ENCODE measurements at regions not wholly inside any gene's neighbourhood (a gene's known extent, or its start where the extent isn't known, plus 50 kb on each side); places are given as distances from the start of the nearest gene placed in this dataset.
"Not testable (repeated sequence)": the region's sequence is repeated elsewhere in the genome, so short reads cannot be mapped to it uniquely, and the experiment has no call there.

DNA sequence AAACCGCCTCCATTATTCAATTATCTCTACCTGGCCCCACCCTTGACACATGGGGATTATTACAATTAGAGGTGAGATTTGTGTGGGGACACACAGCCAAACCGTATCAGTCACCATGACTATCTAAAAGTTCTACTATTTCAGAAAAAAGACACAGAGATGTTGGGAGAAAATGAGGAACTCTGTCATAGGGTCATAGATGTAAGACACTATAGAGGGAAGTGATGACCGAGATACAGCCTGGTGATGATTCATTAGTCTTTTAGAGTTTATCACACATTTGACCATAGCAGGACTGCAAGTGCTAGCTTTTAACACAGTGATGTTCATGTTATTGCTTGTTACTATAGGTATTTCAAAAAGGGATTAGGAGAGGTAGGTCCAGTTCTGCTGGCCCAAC is 357.0 kb upstream of the AADAT start:
- H3K4me2 ChIP-seq (ENCODE audit: unreplicated experiment), result no peak overlapping the region
- H3K9ac ChIP-seq, result no peak overlapping the region
- H3K27me3 ChIP-seq (replicated peaks; ENCODE audit: insufficient read depth), result no peaks in the 10 kb centered on the region
- no peaks in the 10 kb centered on the region for H3K79me2 ChIP-seq (ENCODE audit: insufficient read depth)
- in situ Hi-C loops (cut with MboI), result no loop called here
- TF ChIP-seq EZH2phosphoT487 (IDR thresholded peaks at IDR 0.05; ENCODE audit: insufficient read depth, low read depth), result no peak
- TF ChIP-seq EZH2 (IDR thresholded peaks at IDR 0.05; ENCODE audit: insufficient read depth, poor library complexity, severe bottlenecking), result no peak
- 23 to 26% methylated on average over 3 of the region's 3 CpGs for WGBS, 2 experiments (ENCODE audit: low coverage in 1 of 2, low lambda C conversion rate in 2 of 2, missing lambda C conversion rate in 2 of 2)
- H3F3A ChIP-seq (ENCODE audit: insufficient read depth), result no peaks in the 10 kb centered on the region
- no peaks in the 10 kb centered on the region for H3K36me3 ChIP-seq (ENCODE audit: low read depth)
- H3K27ac ChIP-seq, result no peak overlapping the region
- no peak overlapping the region for H2AFZ ChIP-seq
- no peaks in the 10 kb centered on the region for H3K4me1 ChIP-seq (ENCODE audit: insufficient read depth)
- H3K9me3 ChIP-seq (ENCODE audit: low read depth), result no peaks in the 10 kb centered on the region
- H3K4me3 ChIP-seq, result no peak overlapping the region
- no peaks in the 10 kb centered on the region for H4K20me1 ChIP-seq (ENCODE audit: insufficient read depth)
- no peaks in the 10 kb centered on the region for H3K9me2 ChIP-seq (ENCODE audit: insufficient read depth)
- no peak for DNase-seq

- H3F3A ChIP-seq (ENCODE audit: insufficient read depth); H3K9me3 ChIP-seq (ENCODE audit: low read depth); H3K36me3 ChIP-seq (ENCODE audit: low read depth); H3K9ac ChIP-seq; H3K27me3 ChIP-seq (replicated peaks; ENCODE audit: insufficient read depth); H2AFZ ChIP-seq; H3K9me2 ChIP-seq (ENCODE audit: insufficient read depth); H4K20me1 ChIP-seq (ENCODE audit: insufficient read depth); H3K79me2 ChIP-seq (ENCODE audit: insufficient read depth); H3K4me2 ChIP-seq (ENCODE audit: unreplicated experiment); in situ Hi-C loops (cut with MboI); H3K4me1 ChIP-seq (ENCODE audit: insufficient read depth); H3K4me3 ChIP-seq; DNase-seq; H3K27ac ChIP-seq: not testable (repeated sequence)
- 14 to 16% methylated on average over 2 of the region's 2 CpGs for WGBS, 2 experiments (ENCODE audit: low coverage in 1 of 2, low lambda C conversion rate in 2 of 2, missing lambda C conversion rate in 2 of 2)
Observed at GRCh38 chr4:170441146-170441545, 351.4 kb upstream of the AADAT start.

- Histone ChIP-seq H4K20me1 (ENCODE audit: insufficient read depth) (no peaks in the 10 kb centered on the region), H3K9ac (no peak overlapping the region), H2AFZ (no peak overlapping the region), H3K36me3 (ENCODE audit: low read depth) (no peaks in the 10 kb centered on the region), H3F3A (ENCODE audit: insufficient read depth) (peaks cover 3% of the 10 kb centered on the region; the same call in 1 of the 2 replicates), H3K4me2 (ENCODE audit: unreplicated experiment) (no peak overlapping the region), H3K4me3 (no peak overlapping the region), H3K9me2 (ENCODE audit: insufficient read depth) (peaks cover 3% of the 10 kb centered on the region; the same call in 1 of the 2 replicates), H3K9me3 (ENCODE audit: low read depth) (no peaks in the 10 kb centered on the region), H3K27ac (no peak overlapping the region), H3K27me3 (replicated peaks; ENCODE audit: insufficient read depth) (no peaks in the 10 kb centered on the region), H3K79me2 (ENCODE audit: insufficient read depth) (no peaks in the 10 kb centered on the region), H3K4me1 (ENCODE audit: insufficient read depth) (no peaks in the 10 kb centered on the region)
- WGBS, 2 experiments (ENCODE audit: low coverage in 1 of 2, low lambda C conversion rate in 2 of 2, missing lambda C conversion rate in 2 of 2), result 41 to 60% methylated on average over 5 of the region's 5 CpGs
- TF ChIP-seq EZH2 (IDR thresholded peaks at IDR 0.05; ENCODE audit: insufficient read depth, poor library complexity, severe bottlenecking) (no peak), EZH2phosphoT487 (IDR thresholded peaks at IDR 0.05; ENCODE audit: insufficient read depth, low read depth) (no peak)
- in situ Hi-C loops (cut with MboI), result no loop called here
- DNase-seq, result no peak
Observed at GRCh38 chr4:170428929-170429328, 339.2 kb upstream of the AADAT start.

DNA sequence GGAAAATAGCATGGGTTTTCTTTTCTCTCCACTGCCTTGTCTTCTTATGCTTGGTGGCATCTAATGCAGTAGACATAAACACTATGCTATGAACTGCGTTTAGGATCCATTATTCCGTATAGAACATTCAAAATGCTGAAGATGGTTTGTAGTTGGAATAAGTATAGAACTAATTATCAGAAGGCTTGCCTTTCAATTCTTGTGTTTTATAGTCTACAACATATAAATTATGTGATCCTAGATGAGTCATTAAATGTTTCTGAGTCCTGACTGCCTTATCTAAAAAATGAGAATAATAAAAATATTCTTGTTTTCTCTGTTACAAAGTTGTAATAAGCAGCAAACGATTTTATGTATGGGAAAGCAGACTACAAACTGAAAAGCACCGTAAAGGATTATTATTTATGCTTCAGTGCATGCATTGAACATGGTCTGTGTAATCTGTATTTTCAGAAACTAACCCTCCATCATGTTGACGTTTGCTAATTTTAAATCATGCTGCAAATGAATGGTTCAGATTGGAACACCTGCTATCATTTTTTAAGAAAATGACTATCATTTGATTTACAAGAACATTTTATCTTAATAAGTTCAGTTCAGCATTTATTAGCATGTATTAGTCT is 335.9 kb upstream of the AADAT start:
- H3K4me1 ChIP-seq (ENCODE audit: insufficient read depth), result peaks cover 4% of the 10 kb centered on the region; the same call in 1 of the 2 replicates
- in situ Hi-C loops (cut with MboI), result no loop called here
- no peak overlapping the region for H3K4me3 ChIP-seq
- no peaks in the 10 kb centered on the region for H3K79me2 ChIP-seq (ENCODE audit: insufficient read depth)
- TF ChIP-seq EZH2phosphoT487 (IDR thresholded peaks at IDR 0.05; ENCODE audit: insufficient read depth, low read depth), result no peak
- TF ChIP-seq EZH2 (IDR thresholded peaks at IDR 0.05; ENCODE audit: insufficient read depth, poor library complexity, severe bottlenecking), result no peak
- peaks cover 3% of the 10 kb centered on the region; the same call in 1 of the 2 replicates for H3K9me2 ChIP-seq (ENCODE audit: insufficient read depth)
- H3K4me2 ChIP-seq (ENCODE audit: unreplicated experiment), result no peak overlapping the region
- 34 to 37% methylated on average over 5 of the region's 5 CpGs for WGBS, 2 experiments (ENCODE audit: low coverage in 1 of 2, low lambda C conversion rate in 2 of 2, missing lambda C conversion rate in 2 of 2)
- H3K27ac ChIP-seq, result no peak overlapping the region
- peaks cover 3% of the 10 kb centered on the region; the same call in 1 of the 2 replicates for H3F3A ChIP-seq (ENCODE audit: insufficient read depth)
- H3K36me3 ChIP-seq (ENCODE audit: low read depth), result no peaks in the 10 kb centered on the region
- H3K9me3 ChIP-seq (ENCODE audit: low read depth), result no peaks in the 10 kb centered on the region
- no peak for DNase-seq
- no peak overlapping the region for H3K9ac ChIP-seq
- H2AFZ ChIP-seq, result no peak overlapping the region
- no peaks in the 10 kb centered on the region for H3K27me3 ChIP-seq (replicated peaks; ENCODE audit: insufficient read depth)
- no peaks in the 10 kb centered on the region for H4K20me1 ChIP-seq (ENCODE audit: insufficient read depth)

- WGBS, 2 experiments (ENCODE audit: low coverage in 1 of 2, low lambda C conversion rate in 2 of 2, missing lambda C conversion rate in 2 of 2), result 11% methylated on average over 1 of the region's 1 CpG
- H3F3A ChIP-seq (ENCODE audit: insufficient read depth), result peaks cover 3% of the 10 kb centered on the region; the same call in 1 of the 2 replicates
- in situ Hi-C loops (cut with MboI), result no loop called here
Observed at GRCh38 chr4:170425040-170425439, 335.3 kb upstream of the AADAT start.

More at GRCh38 chr4:170425040-170425439, 335.3 kb upstream of the AADAT start:
- no peak overlapping the region for H3K9ac ChIP-seq
- no peak for DNase-seq
- no peak overlapping the region for H3K27ac ChIP-seq
- no peaks in the 10 kb centered on the region for H3K9me3 ChIP-seq (ENCODE audit: low read depth)
- no peak overlapping the region for H2AFZ ChIP-seq
- peaks cover 4% of the 10 kb centered on the region; the same call in 1 of the 2 replicates for H3K4me1 ChIP-seq (ENCODE audit: insufficient read depth)
- H4K20me1 ChIP-seq (ENCODE audit: insufficient read depth), result no peaks in the 10 kb centered on the region
- TF ChIP-seq EZH2phosphoT487 (IDR thresholded peaks at IDR 0.05; ENCODE audit: insufficient read depth, low read depth) (no peak), EZH2 (IDR thresholded peaks at IDR 0.05; ENCODE audit: insufficient read depth, poor library complexity, severe bottlenecking) (no peak)
- H3K9me2 ChIP-seq (ENCODE audit: insufficient read depth), result peaks cover 3% of the 10 kb centered on the region; the same call in 1 of the 2 replicates
- H3K4me2 ChIP-seq (ENCODE audit: unreplicated experiment), result no peak overlapping the region
- H3K4me3 ChIP-seq, result no peak overlapping the region
- H3K27me3 ChIP-seq (replicated peaks; ENCODE audit: insufficient read depth), result no peaks in the 10 kb centered on the region
- no peaks in the 10 kb centered on the region for H3K36me3 ChIP-seq (ENCODE audit: low read depth)
- H3K79me2 ChIP-seq (ENCODE audit: insufficient read depth), result no peaks in the 10 kb centered on the region

Data from GM23248 (cell line).